Testis (tissue), 2 donors: ENCODE measurements at regions not wholly inside any gene's neighbourhood (a gene's known extent, or its start where the extent isn't known, plus 50 kb on each side); places are given as distances from the start of the nearest gene placed in this dataset.
"Not testable (repeated sequence)": the region's sequence is repeated elsewhere in the genome, so short reads cannot be mapped to it uniquely, and the experiment has no call there.

Source experiments
- CTCF ChIP-seq, 3 experiments: fragments of 450-650 bp in 2 of 3; fragments of 200-600 bp in 1 of 3; sonication (generic) in 1 of 3; IDR thresholded peaks; one replicate each; pipeline ENCODE4 v1.5.1; 2016 to 2019; ENCODE audit warnings: antibody characterized with exemption in 3 of 3, mild to moderate bottlenecking in 2 of 3, moderate library complexity in 1 of 3
- POLR2A ChIP-seq: fragments of 450-650 bp; IDR thresholded peaks from one replicate; pipeline ENCODE4 v1.6.1; 2017; ENCODE audit warnings: antibody characterized with exemption, mild to moderate bottlenecking, moderate library complexity

- not testable (repeated sequence) for TF ChIP-seq CTCF (IDR thresholded peaks at IDR 0.05); POLR2A
These were observed 107.8 kb upstream of the PARP8 start for GRCh38 chr5:50558640-50559039.
